SJCRH30 (cell line): ENCODE measurements at regions not wholly inside any gene's neighbourhood (a gene's known extent, or its start where the extent isn't known, plus 50 kb on each side); places are given as distances from the start of the nearest gene placed in this dataset.
A peak's percentile ranks its signal among the peaks of the same experiment; 100 is the strongest.

Experiments
- DNase-seq, 2 experiments: peaks; one replicate each; pipeline ENCODE4 v3.0.0-alpha.2; 2015 to 2020
- H3K27ac ChIP-seq: fragments of 250-450 bp; sonication (Bioruptor Pico); 2 replicates; pipeline ENCODE4 v1.5.1; 2020; ENCODE audit warnings: mild to moderate bottlenecking, moderate library complexity
- H3K27me3 ChIP-seq: fragments of 250-450 bp; sonication (Bioruptor Pico); 2 replicates; pipeline ENCODE4 v1.5.1; 2020; ENCODE audit warnings: mild to moderate bottlenecking, moderate library complexity
- H3K36me3 ChIP-seq: fragments of 250-450 bp; sonication (Bioruptor Pico); 2 replicates; pipeline ENCODE4 v1.5.1; 2020; ENCODE audit warnings: mild to moderate bottlenecking, moderate library complexity
- H3K4me1 ChIP-seq: fragments of 250-450 bp; sonication (Bioruptor Pico); 2 replicates; pipeline ENCODE4 v1.5.1; 2020; ENCODE audit warnings: mild to moderate bottlenecking, moderate library complexity
- H3K4me3 ChIP-seq: fragments of 250-450 bp; sonication (Bioruptor Pico); 2 replicates; pipeline ENCODE4 v1.5.1; 2020; ENCODE audit warnings: mild to moderate bottlenecking, moderate library complexity
- H3K9me3 ChIP-seq: fragments of 250-450 bp; sonication (Bioruptor Pico); replicated peaks from 2 replicates; pipeline ENCODE4 v1.5.1; 2020; ENCODE audit warnings: mild to moderate bottlenecking, moderate library complexity

DNA sequence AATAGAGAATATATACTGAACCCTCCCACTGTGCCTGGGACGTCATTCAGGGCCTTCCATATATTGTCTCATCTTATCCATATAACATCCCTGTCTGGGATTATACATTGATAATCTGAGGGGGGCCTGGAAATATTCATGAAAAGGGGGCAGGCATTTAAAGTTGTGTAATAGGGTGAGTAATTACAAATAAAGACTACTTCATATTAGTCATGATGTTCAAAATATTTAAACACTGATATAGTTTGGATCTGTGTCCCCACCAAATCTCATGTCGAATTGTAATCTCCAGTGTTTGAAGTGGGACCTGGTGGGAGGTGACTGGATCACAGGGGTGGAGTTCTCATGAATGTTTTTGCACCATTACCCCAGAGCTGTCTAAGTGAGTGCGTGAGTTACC is 97.8 kb downstream of the AQP9 start:
- Histone ChIP-seq H3K27ac (no peak overlapping the region), H3K4me3 (no peak overlapping the region), H3K4me1 (no peaks in the 10 kb centered on the region; the same call in 1 of the 2 replicates), H3K9me3 (no peaks in the 10 kb centered on the region), H3K27me3 (no peaks in the 10 kb centered on the region), H3K36me3 (no peaks in the 10 kb centered on the region)
- no peak for DNase-seq

DNA sequence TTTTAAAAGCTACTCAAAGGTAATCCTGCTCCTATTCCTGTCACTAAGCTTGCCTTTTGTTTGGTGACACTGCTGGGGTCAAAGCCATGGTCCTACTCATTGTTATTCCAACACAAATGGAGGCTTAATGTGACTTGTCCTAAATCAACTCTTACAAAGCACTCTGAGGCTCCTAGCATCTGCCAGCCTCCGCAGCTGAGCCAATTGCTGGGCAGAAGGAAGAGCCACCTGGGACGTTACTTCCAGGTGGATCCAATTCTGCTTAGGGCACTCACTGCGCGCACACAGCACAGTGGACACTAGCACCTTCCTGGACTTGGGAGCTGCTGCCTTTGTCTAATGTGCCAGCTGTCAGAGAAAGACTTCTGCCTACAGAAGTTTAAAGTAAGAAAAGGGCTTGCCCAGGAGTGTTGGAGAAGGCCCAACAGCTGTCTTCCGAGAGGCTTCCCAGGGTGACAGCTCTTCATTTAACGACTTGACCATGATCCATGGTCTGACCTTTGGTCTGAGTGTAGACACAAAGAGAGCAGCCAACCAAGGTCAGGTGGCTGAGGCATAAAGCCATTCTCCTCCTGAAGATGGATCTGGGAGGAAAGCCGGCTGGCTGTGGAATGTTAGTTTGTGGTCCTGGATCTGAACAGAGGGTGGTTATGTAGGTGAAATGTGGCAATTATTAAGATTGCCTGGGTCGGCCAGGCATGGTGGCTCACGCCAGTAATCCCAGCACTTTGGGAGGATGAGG is 102.2 kb downstream of the AQP9 start:
- peak in 1 of 2 experiments; percentile 8 for DNase-seq
- Histone ChIP-seq H3K36me3 (no peaks in the 10 kb centered on the region), H3K27me3 (no peaks in the 10 kb centered on the region), H3K27ac (no peak overlapping the region), H3K9me3 (no peaks in the 10 kb centered on the region), H3K4me1 (no peaks in the 10 kb centered on the region; the same call in 1 of the 2 replicates), H3K4me3 (no peak overlapping the region)

DNA sequence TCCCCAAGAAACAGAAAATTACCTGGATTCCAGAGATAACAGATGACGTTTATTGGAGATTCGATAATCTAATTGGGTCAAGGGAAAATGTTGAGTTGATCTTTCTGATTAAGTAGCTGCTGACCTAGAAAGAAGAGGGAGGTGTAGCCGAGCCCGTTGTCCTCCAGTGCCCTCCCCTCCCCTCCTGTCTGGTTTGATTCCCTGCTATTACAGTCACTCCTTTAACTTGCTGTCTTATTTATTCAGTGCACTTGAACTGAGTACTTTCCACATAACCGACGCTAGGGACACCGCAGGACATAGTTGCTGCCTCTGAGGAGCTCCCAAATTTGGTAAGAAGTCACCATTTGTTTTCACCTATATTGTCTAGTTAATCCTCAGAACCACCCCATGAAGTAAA is 103.7 kb downstream of the AQP9 start:
- H3K36me3 ChIP-seq = no peaks in the 10 kb centered on the region
- no peaks in the 10 kb centered on the region; the same call in 1 of the 2 replicates for H3K4me1 ChIP-seq
- H3K4me3 ChIP-seq = no peak overlapping the region
- H3K27ac ChIP-seq = no peak overlapping the region
- no peaks in the 10 kb centered on the region for H3K27me3 ChIP-seq
- no peak for DNase-seq
- H3K9me3 ChIP-seq = no peaks in the 10 kb centered on the region

DNA sequence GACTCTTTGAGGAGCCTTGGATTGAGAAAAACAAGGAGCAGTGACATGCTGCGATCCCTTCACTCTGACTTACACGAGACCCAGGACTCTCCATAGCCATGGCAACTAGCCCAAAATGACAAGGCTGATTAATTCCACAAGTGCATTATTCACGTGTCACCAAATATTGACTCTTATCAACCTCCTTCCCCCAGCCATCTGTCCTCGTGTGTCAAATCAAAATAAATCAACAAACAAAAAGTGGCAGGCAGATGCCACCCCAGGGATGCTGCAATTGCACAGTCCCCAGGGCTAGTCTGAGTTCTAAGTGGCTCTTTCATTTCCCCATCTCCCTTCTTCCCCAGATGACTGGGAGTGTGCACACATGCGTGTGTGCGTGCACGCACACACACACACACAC is 104.9 kb downstream of the AQP9 start:
- DNase-seq = no peak
- no peaks in the 10 kb centered on the region for H3K9me3 ChIP-seq
- H3K27me3 ChIP-seq = no peaks in the 10 kb centered on the region
- H3K4me3 ChIP-seq = no peak overlapping the region
- H3K27ac ChIP-seq = no peak overlapping the region
- no peaks in the 10 kb centered on the region for H3K36me3 ChIP-seq
- H3K4me1 ChIP-seq = no peaks in the 10 kb centered on the region; the same call in 1 of the 2 replicates

DNA sequence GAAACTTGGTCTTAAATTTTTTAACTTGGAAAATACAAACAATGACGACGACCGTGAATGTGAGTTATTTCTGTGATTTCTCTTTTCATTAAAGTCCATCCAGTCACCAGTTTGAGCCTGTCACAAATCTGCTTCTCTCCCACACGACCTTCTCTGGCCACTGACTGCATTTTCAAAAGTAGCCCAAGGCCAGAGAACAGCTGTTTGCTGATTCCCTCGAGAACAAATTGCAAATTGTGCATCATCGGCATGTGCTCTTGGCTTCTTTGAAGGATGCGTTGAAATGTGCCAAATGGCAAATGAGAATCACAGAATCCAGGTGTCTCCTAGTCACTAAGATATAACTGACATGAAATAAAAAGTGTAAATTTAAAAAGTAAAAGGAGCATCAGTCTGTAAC is 106.4 kb downstream of the AQP9 start:
- DNase-seq = no peak
- Histone ChIP-seq H3K27ac (no peak overlapping the region), H3K36me3 (no peaks in the 10 kb centered on the region), H3K4me3 (no peak overlapping the region), H3K9me3 (no peaks in the 10 kb centered on the region), H3K27me3 (no peaks in the 10 kb centered on the region), H3K4me1 (no peaks in the 10 kb centered on the region; the same call in 1 of the 2 replicates)

DNA sequence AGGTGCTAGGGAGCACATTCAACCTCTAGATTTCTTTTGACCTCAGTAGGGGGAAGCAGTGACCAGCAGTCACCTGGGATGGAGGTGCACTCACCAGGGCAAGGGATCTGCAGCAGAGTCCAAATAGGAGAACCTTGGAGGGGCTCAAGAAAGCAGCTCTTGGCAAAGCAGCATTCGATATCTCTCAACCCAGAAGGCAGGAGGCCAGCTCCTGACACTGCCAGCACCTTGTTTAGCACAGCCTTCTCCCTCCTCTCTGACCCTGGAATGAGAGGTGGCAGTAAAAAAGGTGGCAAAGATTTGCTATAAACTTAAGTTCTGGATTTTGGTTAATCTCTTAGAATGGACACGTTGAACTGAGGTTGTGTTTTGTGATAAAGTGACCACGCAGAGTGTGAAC is 107.9 kb downstream of the AQP9 start:
- no peaks in the 10 kb centered on the region for H3K36me3 ChIP-seq
- H3K27ac ChIP-seq = no peak overlapping the region
- no peaks in the 10 kb centered on the region for H3K27me3 ChIP-seq
- H3K4me1 ChIP-seq = no peaks in the 10 kb centered on the region; the same call in 1 of the 2 replicates
- no peak for DNase-seq
- no peak overlapping the region for H3K4me3 ChIP-seq
- H3K9me3 ChIP-seq = 0 out of 2 replicates have a peak, but pooled peaks cover 5% of the 10 kb centered on the region

DNA sequence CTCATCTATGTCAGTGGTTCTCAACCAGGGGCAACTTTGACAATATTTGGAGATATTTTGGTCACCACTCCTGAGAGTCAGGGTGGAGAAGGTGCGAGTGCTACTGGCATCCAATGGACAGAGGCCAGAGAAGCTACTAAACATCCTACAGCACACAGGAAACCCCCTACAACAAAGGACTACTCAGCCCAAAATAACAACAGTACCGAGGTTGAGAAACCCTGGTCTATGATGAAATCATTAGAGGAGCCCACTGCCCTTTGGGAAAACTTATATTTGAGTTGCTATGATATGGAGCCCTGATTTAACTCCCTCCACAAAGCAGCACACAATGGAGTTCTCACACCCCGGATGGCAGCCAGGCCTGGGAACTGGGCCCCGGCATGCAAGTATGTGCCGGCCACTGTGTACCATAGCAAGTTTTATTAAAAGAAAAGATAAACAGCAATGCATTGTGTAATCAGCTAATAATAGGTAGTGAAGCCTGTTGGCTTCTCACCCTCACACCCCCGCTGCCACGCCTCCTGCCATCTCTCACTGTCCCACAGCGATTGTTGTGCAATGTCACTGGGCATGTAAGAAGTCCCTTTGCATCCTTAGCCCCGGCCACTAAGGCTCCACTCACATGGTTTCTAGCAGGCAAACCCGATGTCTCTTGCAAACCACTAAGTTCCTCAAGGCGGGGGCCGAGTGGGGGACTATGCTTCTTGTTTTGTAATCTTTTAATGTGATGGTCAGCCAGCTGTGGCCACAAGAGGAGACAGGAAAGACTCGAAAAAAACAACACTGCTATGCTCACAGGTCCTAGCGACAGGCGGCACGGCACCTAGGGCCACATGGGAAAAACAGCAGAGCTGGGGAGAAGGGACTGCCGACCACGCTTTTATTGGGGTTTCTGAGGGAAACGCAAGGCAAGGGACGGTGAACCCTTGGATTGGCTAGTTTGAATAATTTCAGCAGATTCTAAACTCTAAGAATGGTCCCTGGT is 110.0 kb downstream of the AQP9 start:
- Histone ChIP-seq H3K27ac (no peak overlapping the region), H3K9me3 (0 out of 2 replicates have a peak, but pooled peaks cover 5% of the 10 kb centered on the region), H3K27me3 (no peaks in the 10 kb centered on the region), H3K4me3 (no peak overlapping the region), H3K36me3 (no peaks in the 10 kb centered on the region), H3K4me1 (no peaks in the 10 kb centered on the region; the same call in 1 of the 2 replicates)
- DNase-seq = no peak

DNA sequence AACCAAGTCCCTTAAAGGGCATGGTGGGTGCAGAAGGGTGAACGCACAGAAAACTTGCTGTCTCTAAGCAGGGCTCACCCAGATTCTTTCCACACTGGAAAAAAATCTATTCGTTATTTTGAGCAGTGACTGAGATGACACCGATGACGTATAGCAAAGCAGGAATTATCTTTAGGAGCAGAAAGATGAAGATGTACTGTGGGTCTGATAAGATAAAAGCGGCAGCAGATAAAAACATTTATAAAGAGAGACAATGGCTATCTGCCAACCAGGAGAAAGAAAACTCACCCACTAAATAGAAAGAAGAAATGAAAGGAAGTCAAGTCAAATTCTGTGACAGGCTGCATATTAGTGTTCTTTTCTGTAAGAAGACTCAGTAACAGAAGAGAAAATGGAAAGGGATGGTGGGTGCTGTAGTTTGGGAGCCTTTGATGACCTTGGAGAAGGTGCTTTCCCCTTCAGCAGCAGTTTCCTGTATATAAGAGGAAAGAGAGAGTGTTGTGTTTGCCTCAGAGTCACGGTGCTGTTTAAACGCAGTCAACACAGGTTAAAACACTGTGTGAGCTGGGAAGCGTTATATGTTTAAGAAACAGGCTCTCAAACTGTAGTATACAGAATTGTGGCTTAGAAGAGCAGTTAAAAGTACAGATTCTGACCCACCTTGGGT is 111.6 kb downstream of the AQP9 start:
- Histone ChIP-seq H3K4me3 (no peak overlapping the region), H3K27me3 (no peaks in the 10 kb centered on the region), H3K4me1 (no peaks in the 10 kb centered on the region; the same call in 1 of the 2 replicates), H3K27ac (no peak overlapping the region), H3K36me3 (no peaks in the 10 kb centered on the region), H3K9me3 (0 out of 2 replicates have a peak, but pooled peaks cover 5% of the 10 kb centered on the region)
- DNase-seq = no peak

DNA sequence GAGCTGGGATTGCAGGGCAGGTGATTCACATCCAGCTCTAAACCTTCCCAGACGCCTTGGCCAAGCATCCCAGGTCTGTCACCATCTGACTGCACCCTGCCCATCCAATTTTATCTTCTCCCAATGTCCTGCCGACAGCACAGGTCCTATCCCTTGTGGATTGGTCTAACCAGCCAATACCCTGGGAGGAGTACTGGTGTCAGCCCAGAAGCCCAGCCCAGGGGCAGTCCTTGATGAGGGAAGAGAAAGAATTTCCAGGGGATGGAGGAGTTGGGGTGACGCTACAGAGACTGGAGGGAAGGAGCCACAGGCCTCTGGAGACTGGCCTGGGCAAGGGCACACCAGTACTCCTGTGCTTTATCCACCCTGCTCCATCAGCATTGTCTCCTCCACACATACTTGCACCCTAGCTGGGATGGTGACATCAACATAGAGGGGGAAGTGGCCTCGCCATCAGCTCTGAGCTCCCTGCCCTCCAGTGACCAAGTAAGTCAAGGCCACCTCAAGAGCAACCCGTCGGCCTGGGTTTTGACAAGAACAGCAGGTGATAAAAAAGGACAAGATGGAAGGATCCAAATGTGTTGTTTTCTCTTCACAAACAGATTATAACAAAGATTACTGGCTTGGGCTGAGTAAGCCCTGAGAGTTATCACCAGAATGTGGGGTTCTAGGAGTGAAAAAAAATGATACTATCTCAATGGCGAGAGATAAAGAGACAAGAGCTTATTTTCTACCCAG is 114.6 kb downstream of the AQP9 start:
- Histone ChIP-seq H3K4me1 (no peaks in the 10 kb centered on the region), H3K9me3 (0 out of 2 replicates have a peak, but pooled peaks cover 5% of the 10 kb centered on the region), H3K36me3 (no peaks in the 10 kb centered on the region), H3K27ac (no peak overlapping the region), H3K4me3 (no peak overlapping the region), H3K27me3 (no peaks in the 10 kb centered on the region)
- no peak for DNase-seq

DNA sequence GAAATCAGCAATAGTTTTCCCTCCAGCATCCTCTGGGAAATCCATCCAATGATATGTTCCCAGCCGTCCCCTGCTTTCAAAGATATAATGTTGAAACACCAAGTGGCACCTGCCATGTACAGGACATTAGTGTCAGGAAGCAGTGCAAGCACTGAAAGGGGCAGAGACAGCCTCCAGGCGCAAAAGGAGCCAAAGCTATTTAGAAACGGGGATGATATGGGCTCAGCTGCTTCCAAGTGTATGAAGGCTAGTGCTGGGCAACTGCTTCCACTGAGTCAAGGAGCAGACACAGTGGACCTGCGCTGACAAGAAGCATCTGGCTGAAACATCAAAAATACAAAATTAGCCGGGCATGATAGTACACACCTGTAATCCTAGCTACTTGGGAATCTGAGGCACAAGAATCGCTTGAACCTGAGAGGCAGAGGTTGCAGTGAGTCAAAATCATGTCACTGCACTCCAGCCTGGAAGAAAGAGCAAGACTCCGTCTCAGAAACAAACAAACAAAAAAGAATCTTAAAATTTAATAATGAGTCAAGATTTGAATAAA is 119.7 kb downstream of the AQP9 start:
- Histone ChIP-seq H3K9me3 (0 out of 2 replicates have a peak, but pooled peaks cover 3% of the 10 kb centered on the region), H3K4me3 (no peak overlapping the region), H3K36me3 (no peaks in the 10 kb centered on the region), H3K27ac (no peak overlapping the region), H3K4me1 (no peaks in the 10 kb centered on the region), H3K27me3 (no peaks in the 10 kb centered on the region)
- DNase-seq = peak in 1 of 2 experiments; percentile 45

DNA sequence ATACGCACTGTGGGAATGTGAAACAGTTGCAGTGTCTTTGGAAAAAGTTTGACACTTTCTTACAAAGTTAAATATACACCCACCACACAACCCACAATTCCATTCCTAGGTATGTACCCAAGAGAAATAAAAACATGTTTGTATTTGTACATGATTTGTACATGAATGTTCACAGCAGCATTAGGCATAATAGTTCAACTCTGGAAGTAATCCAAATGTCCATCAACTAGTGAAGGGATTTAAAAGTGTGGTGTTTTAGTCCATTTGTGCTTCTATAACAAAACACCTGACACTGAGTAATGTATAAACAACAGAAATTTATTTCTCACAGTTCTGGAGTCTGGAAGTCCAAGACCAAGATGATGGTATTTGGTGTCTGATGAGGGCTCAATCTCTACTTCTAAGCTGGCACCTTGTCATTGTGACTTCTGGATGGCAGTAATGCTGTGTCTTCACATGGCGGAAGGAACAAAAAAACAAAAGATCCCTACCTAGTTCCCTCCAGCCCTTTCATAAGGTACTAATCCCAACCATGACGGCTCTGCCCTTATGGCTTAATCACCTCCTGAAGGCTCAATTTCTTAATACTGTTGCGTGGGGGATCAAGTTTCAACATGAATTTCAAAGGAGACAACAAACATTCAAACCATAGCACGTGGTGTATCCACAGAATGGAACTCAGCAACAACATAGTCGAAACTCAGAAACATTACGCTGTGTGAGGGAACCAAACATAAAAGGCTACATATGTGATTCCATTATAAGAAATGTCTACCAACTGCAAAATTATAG is 120.5 kb downstream of the AQP9 start:
- Histone ChIP-seq H3K27ac (no peak overlapping the region), H3K9me3 (0 out of 2 replicates have a peak, but pooled peaks cover 3% of the 10 kb centered on the region), H3K4me3 (no peak overlapping the region), H3K36me3 (no peaks in the 10 kb centered on the region), H3K27me3 (no peaks in the 10 kb centered on the region), H3K4me1 (no peaks in the 10 kb centered on the region)
- peak in 1 of 2 experiments; percentile 28 for DNase-seq

DNA sequence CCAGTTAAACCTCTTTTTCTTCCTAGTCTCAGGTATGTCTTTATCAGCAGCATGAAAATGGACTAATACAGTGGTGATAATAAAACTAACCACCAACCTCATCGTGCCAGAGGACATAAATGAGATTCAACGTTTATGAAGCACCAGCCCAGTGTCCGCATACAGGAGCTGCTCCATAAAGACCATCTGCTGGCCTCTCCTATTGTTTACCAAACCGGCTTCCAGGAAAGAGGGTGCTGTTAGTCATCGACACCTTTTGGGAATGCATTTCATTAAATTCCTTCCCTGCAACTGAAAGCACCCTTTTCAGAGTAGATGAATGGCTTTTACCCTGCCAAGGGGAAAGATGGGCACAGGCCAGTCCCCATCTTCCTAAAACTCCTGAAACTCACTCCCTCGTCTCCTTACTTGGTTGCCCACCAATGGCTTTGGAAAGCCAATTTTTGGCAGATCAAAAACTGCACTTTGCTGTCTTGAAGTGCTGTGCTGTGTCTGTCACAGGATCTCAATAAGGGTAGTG is 122.1 kb downstream of the AQP9 start:
- Histone ChIP-seq H3K27me3 (no peaks in the 10 kb centered on the region), H3K27ac (no peak overlapping the region)
- DNase-seq = no peak

DNA sequence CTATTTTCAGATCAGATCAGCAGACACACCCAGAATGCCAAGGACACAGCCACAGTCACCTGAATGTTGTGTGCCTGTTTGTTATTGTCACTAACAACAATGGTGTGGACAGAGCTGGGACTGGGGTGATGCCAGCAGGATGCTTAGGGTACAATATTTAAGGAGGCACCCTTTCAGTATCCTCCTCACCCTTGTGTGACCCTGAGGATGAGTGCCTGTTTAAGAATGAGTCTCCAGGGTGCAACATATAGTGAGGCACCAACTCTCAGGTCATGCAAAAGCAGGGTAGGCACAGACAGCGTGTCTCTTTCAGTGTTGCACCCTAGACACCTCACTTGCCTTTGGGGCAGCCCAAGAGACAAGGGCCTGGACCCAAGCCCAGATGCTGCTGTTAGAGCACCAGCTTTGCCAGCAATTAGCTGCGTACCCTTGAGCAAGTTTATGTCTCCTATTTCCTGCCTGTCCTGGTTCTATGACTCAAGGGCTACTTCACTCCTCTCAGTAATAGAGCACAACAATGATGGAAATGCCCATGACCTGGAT is 122.6 kb downstream of the AQP9 start:
- Histone ChIP-seq H3K27me3 (no peaks in the 10 kb centered on the region), H3K9me3 (0 out of 2 replicates have a peak, but pooled peaks cover 3% of the 10 kb centered on the region), H3K27ac (no peak overlapping the region), H3K4me3 (no peak overlapping the region), H3K4me1 (no peaks in the 10 kb centered on the region), H3K36me3 (no peaks in the 10 kb centered on the region)
- DNase-seq = peak in 1 of 2 experiments; percentile 17

More for the DNA sequence above, 122.1 kb downstream of the AQP9 start:
- Histone ChIP-seq H3K36me3 (no peaks in the 10 kb centered on the region), H3K9me3 (0 out of 2 replicates have a peak, but pooled peaks cover 3% of the 10 kb centered on the region), H3K4me1 (no peaks in the 10 kb centered on the region), H3K4me3 (no peak overlapping the region)
